ENCODE measurements at regions not wholly inside any gene's neighbourhood (a gene's known extent, or its start where the extent isn't known, plus 50 kb on each side); places are given as distances from the start of the nearest gene placed in this dataset.
"Not testable (repeated sequence)": the region's sequence is repeated elsewhere in the genome, so short reads cannot be mapped to it uniquely, and the experiment has no call there.

DNA sequence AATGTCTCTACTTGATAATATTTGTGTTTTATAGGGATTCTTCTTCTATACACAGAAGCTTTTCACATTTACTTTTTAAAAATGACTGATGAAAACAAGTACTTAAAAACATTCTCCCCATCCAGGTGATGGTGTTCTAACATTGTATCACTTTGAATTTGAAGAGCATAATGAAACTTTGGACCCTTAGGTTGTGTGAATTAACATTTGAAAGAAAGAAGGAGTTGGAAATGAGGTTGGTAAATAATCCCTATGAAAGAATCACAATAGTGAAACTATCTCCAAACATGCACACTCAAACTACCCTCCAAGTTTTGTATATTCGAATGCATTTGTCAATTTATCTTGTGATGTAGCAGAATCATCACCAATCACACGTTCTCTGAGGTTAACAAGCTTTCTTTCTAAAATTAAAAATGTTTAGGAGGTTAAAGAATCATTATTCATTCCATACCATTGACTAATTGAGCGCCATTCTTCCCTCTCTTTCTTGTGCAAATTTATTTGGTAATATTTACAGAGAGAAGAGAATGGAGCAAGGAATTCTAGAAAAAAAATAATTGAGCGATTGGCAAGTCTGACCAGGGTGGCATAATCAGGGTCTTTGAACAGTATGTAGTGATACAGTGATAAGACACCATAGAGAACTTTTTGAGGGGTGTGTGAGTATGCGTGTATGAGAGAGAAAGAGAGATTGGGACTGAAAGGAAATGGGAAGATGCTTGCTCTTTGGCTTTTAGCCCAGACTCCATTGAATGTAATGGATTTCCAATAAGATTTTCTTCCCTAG is 260.0 kb upstream of the NRXN1 start:
- Histone ChIP-seq H3K4me2 (no peak overlapping the region), H3K27ac (no peak overlapping the region), H3K9me3 (replicated peaks in 1 of 11) (no peaks in the 10 kb centered on the region), H3K36me3 (no peaks in the 10 kb centered on the region), H4K20me1 (no peaks in the 10 kb centered on the region), H3K4me1 (no peaks in the 10 kb centered on the region), H3K9ac (no peak overlapping the region), H3K4me3 (no peak overlapping the region), H3K27me3 (no peaks in the 10 kb centered on the region)
- no peak for TF ChIP-seq Cebpa-rat (IDR thresholded peaks at IDR 0.05)

DNA sequence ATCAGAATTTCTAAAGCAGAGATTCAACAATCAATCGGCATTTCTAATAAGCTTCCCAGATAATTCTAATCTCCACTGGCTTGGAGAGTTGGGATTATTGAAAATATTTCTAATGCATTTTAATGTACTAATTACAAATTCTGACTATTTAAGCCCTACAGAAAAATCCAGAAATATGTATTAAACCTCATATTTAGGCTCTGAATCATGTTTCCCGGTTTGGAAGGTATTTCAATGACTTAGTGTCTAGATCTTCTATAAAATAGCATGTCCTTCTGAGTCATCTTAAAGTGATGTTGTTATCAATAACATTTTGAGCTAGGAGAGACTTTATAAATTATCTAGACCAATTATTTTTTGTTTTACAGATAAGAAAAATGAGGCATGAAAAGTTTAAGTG is 258.8 kb upstream of the NRXN1 start:
- no peaks in the 10 kb centered on the region for H3K27me3 ChIP-seq
- H3K36me3 ChIP-seq: no peaks in the 10 kb centered on the region
- no peak overlapping the region for H3K4me2 ChIP-seq
- H3K4me1 ChIP-seq: no peaks in the 10 kb centered on the region
- no peaks in the 10 kb centered on the region for H3K9me3 ChIP-seq (replicated peaks in 1 of 11)
- H3K27ac ChIP-seq: no peak overlapping the region
- H3K9ac ChIP-seq: no peak overlapping the region
- no peak for TF ChIP-seq Cebpa-rat (IDR thresholded peaks at IDR 0.05)
- no peaks in the 10 kb centered on the region for H4K20me1 ChIP-seq
- H3K4me3 ChIP-seq: no peak overlapping the region

DNA sequence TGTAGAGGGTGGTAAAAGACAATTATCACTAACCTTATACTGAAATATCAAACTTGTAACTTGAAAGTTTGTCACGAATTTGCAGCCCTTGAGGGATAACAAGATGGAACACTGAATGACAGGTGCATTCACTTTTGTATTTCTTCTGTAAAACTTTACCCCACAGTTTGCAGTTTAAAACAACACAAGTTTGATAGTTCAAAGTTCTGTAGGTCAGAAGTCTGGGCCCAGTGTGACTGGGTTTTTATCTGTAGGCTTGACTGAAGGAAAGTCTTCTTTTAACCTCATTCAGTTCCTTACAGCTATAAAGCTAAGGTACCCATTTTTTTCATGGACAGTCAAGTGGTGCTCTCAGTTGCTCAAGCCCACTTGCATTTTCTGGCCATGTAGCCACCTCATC is 257.1 kb upstream of the NRXN1 start:
- no peak for TF ChIP-seq Cebpa-rat (IDR thresholded peaks at IDR 0.05)
- H4K20me1 ChIP-seq: no peaks in the 10 kb centered on the region
- no peaks in the 10 kb centered on the region for H3K4me1 ChIP-seq
- no peaks in the 10 kb centered on the region for H3K9me3 ChIP-seq (replicated peaks in 1 of 11)
- no peak overlapping the region for H3K27ac ChIP-seq
- no peak overlapping the region for H3K4me2 ChIP-seq
- H3K9ac ChIP-seq: no peak overlapping the region
- H3K4me3 ChIP-seq: no peak overlapping the region
- H3K36me3 ChIP-seq: no peaks in the 10 kb centered on the region
- H3K27me3 ChIP-seq: no peaks in the 10 kb centered on the region

DNA sequence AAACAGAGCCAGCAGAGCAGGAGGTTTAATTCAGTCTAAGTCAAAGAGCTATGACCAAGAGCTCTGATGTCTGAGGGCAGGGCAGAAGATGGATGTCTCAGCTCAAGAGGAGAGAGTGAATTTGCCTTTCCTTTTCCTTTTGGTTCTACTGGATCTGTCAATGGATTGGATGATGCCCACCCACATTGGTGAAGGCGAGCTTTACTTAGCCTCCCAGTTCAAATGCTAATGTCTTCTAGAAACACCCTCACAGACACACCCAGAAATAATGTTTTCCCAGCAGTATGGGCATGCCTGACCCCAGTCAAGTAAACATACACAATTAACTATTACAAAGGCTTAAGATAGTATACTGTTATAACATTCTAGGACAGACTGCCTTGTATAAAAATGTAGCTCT is 236.3 kb upstream of the NRXN1 start:
- Histone ChIP-seq H3K27ac (no peak overlapping the region), H3K4me3 (no peak overlapping the region), H3K27me3 (no peaks in the 10 kb centered on the region), H3K4me1 (no peaks in the 10 kb centered on the region), H3K9ac (no peak overlapping the region), H3K36me3 (no peaks in the 10 kb centered on the region), H4K20me1 (no peaks in the 10 kb centered on the region), H3K4me2 (no peak overlapping the region), H3K9me3 (replicated peaks in 1 of 11) (no peaks in the 10 kb centered on the region)
- no peak for TF ChIP-seq Cebpa-rat (IDR thresholded peaks at IDR 0.05)

DNA sequence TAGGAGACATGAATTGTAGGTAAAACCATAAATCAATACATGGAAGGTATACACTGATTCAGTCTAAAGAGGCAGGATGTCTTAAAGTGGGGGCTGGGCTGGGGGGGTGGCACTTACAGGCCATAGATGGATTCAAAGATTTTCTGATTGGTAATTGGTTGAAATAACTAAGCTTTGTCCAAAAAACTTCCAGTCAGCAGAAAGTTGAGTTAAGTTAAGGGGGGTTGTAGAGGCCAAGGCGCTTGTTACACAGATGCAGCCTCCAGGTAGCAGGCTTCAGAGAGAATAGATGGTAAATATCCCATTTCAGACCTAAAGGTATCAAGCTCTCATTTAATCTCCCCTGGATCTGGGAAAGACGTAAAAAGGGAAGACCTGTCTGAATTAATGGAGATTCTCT is 233.6 kb upstream of the NRXN1 start:
- Histone ChIP-seq H3K9me3 (replicated peaks in 1 of 11) (no peaks in the 10 kb centered on the region), H3K4me3 (no peak overlapping the region), H3K9ac (no peak overlapping the region), H3K27ac (no peak overlapping the region), H3K4me1 (no peaks in the 10 kb centered on the region), H4K20me1 (no peaks in the 10 kb centered on the region), H3K36me3 (no peaks in the 10 kb centered on the region), H3K4me2 (no peak overlapping the region), H3K27me3 (no peaks in the 10 kb centered on the region)
- TF ChIP-seq Cebpa-rat (IDR thresholded peaks at IDR 0.05): no peak

DNA sequence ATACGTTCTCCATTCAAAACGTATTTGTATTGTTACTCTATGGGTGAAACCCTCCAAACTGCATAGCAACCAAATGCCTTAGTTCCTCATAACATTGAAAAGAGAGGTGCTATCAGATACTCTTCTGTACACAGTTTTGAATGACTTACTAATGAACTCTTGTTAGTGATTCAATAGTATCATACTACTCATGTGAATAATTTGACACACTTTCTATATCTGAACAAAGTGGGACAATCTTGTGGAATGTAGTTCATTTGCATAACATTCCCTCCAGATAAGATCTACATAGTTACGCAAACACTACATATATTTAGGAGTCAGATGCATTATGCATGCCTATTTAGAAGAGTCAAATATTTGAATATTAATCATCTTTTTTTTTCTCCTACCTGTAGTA is 232.0 kb upstream of the NRXN1 start:
- TF ChIP-seq Cebpa-rat (IDR thresholded peaks at IDR 0.05): no peak

DNA sequence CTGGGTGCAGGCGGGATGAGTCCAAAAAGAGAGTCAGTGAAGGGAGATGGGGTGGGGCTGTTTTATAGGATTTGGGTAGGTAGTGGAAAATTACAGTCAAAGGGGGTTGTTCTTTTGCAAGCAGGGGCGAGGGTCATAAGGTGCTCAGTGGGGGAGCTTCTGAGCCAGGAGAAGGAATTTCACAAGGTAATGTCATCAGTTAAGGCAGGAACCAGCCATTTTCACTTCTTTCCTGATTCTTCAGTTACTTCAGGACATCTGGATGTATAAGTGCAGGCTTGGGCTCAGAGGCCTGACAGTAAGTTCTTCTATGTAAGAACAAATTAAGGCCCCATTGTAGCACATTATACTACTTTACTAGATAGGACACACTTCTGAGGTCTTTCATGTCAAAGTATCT is 231.2 kb upstream of the NRXN1 start:
- not testable (repeated sequence) for H3K9ac ChIP-seq; H3K4me3 ChIP-seq; H3K27ac ChIP-seq; H3K4me2 ChIP-seq; H3K9me3 ChIP-seq (replicated peaks in 1 of 11); H3K27me3 ChIP-seq; H4K20me1 ChIP-seq; H3K4me1 ChIP-seq; H3K36me3 ChIP-seq

More for the DNA sequence above, 232.0 kb upstream of the NRXN1 start:
- Histone ChIP-seq H4K20me1 (no peaks in the 10 kb centered on the region), H3K4me1 (no peaks in the 10 kb centered on the region), H3K9me3 (replicated peaks in 1 of 11) (no peaks in the 10 kb centered on the region), H3K27ac (no peak overlapping the region), H3K27me3 (no peaks in the 10 kb centered on the region), H3K9ac (no peak overlapping the region), H3K4me3 (no peak overlapping the region), H3K36me3 (no peaks in the 10 kb centered on the region), H3K4me2 (no peak overlapping the region)

DNA sequence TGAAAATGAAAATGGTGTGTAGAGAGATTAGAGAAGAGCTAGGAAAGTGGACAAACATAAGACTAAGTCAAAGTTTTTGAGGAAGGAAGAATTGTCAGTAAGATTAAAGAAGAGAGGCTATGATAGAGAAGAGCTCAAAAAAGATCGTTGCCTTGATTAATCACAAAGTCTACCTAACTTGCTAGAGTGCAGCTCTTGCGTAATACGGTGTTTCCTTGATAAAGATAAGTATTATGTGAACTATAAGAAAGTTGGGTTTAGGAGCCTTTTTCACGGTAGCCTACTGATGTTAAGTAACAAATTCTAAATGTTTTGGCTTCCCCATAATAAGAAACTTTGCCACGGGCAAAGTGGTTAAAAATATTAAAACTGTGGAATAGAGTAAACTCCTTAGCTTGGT is 226.4 kb upstream of the NRXN1 start:
- H3K27ac ChIP-seq: no peak overlapping the region
- no peaks in the 10 kb centered on the region for H3K36me3 ChIP-seq
- H3K4me3 ChIP-seq: no peak overlapping the region
- TF ChIP-seq Cebpa-rat (IDR thresholded peaks at IDR 0.05): peak in 2 of 11 experiments; percentile 51 to 65; a peak in 6 of 22 replicates
- no peaks in the 10 kb centered on the region for H4K20me1 ChIP-seq
- no peak overlapping the region for H3K4me2 ChIP-seq
- H3K9me3 ChIP-seq (replicated peaks in 1 of 11): no peaks in the 10 kb centered on the region
- H3K4me1 ChIP-seq: no peaks in the 10 kb centered on the region
- no peaks in the 10 kb centered on the region for H3K27me3 ChIP-seq
- no peak overlapping the region for H3K9ac ChIP-seq

DNA sequence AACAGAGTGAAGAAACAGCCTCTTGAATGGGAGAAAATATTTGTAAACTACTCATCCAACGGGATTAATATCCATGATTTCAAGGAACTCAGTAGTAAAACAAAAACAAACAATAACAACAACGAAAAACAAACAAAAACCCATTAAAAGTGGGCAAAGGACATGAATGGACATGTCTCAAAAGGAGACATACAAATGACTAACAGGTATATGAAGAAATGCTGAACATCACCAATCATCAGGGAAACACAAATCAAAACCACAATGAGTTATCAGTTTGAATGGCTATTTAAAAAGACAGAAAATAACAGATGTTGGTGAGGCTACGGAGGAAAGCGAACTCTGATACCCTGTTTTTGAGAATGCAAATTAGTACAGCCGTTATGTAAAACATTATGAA is 224.8 kb upstream of the NRXN1 start:
- Histone ChIP-seq H3K9me3 (replicated peaks in 1 of 11) (no peaks in the 10 kb centered on the region), H4K20me1 (no peaks in the 10 kb centered on the region), H3K4me2 (no peak overlapping the region), H3K9ac (no peak overlapping the region), H3K36me3 (no peaks in the 10 kb centered on the region), H3K27me3 (no peaks in the 10 kb centered on the region), H3K27ac (no peak overlapping the region), H3K4me3 (no peak overlapping the region), H3K4me1 (no peaks in the 10 kb centered on the region)
- TF ChIP-seq Cebpa-rat (IDR thresholded peaks at IDR 0.05): no peak

DNA sequence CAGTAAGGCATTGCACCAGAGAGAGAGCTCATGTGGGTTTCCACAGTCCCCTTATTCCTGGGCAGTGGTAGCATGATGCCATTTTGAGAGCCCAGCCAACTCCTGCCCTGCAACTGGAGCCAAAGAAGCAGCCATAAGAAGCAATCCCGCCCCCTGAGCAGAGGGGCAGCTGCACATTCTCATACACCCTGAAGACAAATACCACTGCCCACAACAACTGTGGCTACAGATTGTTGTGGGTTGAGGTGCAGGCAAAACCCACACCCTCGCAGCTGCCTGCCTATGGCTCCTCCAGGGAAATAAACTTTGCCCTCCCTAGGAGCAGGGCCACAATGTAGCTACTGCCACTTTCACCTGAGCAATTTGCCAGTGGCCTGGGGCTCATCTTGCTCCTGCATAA is 219.4 kb upstream of the NRXN1 start:
- Histone ChIP-seq H3K9ac (no peak overlapping the region), H4K20me1 (no peaks in the 10 kb centered on the region), H3K4me1 (no peaks in the 10 kb centered on the region), H3K9me3 (replicated peaks in 1 of 11) (no peaks in the 10 kb centered on the region), H3K4me2 (no peak overlapping the region), H3K27ac (no peak overlapping the region), H3K36me3 (no peaks in the 10 kb centered on the region), H3K4me3 (no peak overlapping the region), H3K27me3 (no peaks in the 10 kb centered on the region)
- TF ChIP-seq Cebpa-rat (IDR thresholded peaks at IDR 0.05): no peak
